ENCODE measurements at regions not wholly inside any gene's neighbourhood (a gene's known extent, or its start where the extent isn't known, plus 50 kb on each side); places are given as distances from the start of the nearest gene placed in this dataset.

- H3K36me3 ChIP-seq (ENCODE audit: control insufficient read depth, insufficient read depth, low read length) = no peaks in the 10 kb centered on the region
- BruUV-seq (replicated peaks) = no TSS peak
- H3K27me3 ChIP-seq (ENCODE audit: control insufficient read depth, insufficient read depth, low read length) = no peaks in the 10 kb centered on the region
- ATAC-seq (no peak), DNase-seq (ENCODE audit: low read depth, low spot score) (no peak)
- TF ChIP-seq POLR2AphosphoS5 (IDR thresholded peaks at IDR 0.05; ENCODE audit: low read depth, low read length) = no peak
- TF ChIP-seq, protein P1, sequence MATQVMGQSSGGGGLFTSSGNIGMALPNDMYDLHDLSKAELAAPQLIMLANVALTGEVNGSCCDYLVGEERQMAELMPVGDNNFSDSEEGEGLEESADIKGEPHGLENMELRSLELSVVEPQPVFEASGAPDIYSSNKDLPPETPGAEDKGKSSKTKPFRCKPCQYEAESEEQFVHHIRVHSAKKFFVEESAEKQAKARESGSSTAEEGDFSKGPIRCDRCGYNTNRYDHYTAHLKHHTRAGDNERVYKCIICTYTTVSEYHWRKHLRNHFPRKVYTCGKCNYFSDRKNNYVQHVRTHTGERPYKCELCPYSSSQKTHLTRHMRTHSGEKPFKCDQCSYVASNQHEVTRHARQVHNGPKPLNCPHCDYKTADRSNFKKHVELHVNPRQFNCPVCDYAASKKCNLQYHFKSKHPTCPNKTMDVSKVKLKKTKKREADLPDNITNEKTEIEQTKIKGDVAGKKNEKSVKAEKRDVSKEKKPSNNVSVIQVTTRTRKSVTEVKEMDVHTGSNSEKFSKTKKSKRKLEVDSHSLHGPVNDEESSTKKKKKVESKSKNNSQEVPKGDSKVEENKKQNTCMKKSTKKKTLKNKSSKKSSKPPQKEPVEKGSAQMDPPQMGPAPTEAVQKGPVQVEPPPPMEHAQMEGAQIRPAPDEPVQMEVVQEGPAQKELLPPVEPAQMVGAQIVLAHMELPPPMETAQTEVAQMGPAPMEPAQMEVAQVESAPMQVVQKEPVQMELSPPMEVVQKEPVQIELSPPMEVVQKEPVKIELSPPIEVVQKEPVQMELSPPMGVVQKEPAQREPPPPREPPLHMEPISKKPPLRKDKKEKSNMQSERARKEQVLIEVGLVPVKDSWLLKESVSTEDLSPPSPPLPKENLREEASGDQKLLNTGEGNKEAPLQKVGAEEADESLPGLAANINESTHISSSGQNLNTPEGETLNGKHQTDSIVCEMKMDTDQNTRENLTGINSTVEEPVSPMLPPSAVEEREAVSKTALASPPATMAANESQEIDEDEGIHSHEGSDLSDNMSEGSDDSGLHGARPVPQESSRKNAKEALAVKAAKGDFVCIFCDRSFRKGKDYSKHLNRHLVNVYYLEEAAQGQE (IDR thresholded peaks at IDR 0.05; ENCODE audit: insufficient read depth in 1 of 2, low read depth in 2 of 2, low read length in 1 of 2) = no peak
- no peak for TF ChIP-seq CTCF (IDR thresholded peaks at IDR 0.05)
- H3K27ac ChIP-seq (ENCODE audit: low read length) = no peak overlapping the region
- in situ Hi-C loops (cut with HindIII; ENCODE audit: low pct_unique_long_range_greater_than_20kb, low sequenced_read_pairs) (no loop called here), intact Hi-C loops (cut with micrococcal nuclease; ENCODE audit: unreplicated experiment) (no loop called here)
- H3K4me1 ChIP-seq (ENCODE audit: control insufficient read depth, insufficient read depth, low read length) = no peaks in the 10 kb centered on the region
- ChIA-PET CTCF (no interaction called here), POLR2A (no interaction called here)
- no peak overlapping the region for H3K4me3 ChIP-seq (ENCODE audit: low read depth in 2 of 2, low read length in 2 of 2)
- H3K9me3 ChIP-seq (ENCODE audit: control insufficient read depth, insufficient read depth, low read depth, low read length) = no peaks in the 10 kb centered on the region
Measured at GRCh38 chr5:143456952-143457547, 53.6 kb upstream of the NR3C1 start.

DNA sequence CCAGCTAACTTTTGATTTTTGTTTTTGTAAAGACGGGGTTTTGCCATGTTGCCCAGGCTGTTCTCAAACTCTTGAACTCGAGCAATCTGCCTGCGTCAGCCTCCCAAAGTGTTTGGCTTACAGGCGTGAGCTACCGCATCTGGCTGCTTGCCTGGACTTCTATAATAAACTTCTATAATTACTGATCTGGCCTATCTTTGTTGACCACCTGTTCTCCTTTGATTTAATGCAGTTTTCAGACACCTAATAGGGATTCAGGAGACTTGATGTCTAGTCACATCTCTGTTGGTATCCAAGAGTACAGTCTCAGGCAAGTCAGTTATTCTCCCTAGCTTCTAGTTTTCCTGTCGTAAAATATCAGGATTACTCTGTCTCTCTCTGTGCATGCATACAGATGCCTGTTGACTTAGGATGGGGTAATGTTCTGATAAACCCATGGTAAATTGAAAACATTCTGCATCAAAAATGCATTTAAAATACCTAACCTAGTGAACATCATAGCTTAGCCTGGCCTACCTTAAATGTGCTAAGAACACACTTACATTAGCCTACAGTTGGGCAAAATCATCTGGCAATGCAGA lies 51.5 kb upstream of the NR3C1 start:
- no peaks in the 10 kb centered on the region for H3K4me1 ChIP-seq (ENCODE audit: control insufficient read depth, insufficient read depth, low read length)
- no peak for ATAC-seq
- no peak overlapping the region for H3K27ac ChIP-seq (ENCODE audit: low read length)
- no peaks in the 10 kb centered on the region for H3K9me3 ChIP-seq (ENCODE audit: control insufficient read depth, insufficient read depth, low read depth, low read length)
- no peaks in the 10 kb centered on the region for H3K27me3 ChIP-seq (ENCODE audit: control insufficient read depth, insufficient read depth, low read length)
- H3K36me3 ChIP-seq (ENCODE audit: control insufficient read depth, insufficient read depth, low read length) = no peaks in the 10 kb centered on the region
- CTCF ChIA-PET = interaction anchor here (0.6 kb wide), 1 partner anchor 517 kb away, joined by 3 read pairs; no protein-coding TSS in a partner anchor
- intact Hi-C loops (cut with micrococcal nuclease; ENCODE audit: unreplicated experiment) (no loop called here), in situ Hi-C loops (cut with HindIII; ENCODE audit: low pct_unique_long_range_greater_than_20kb, low sequenced_read_pairs) (no loop called here)
- no peak for DNase-seq (ENCODE audit: low read depth, low spot score)
- no TSS peak for BruUV-seq (replicated peaks)
- no peak for TF ChIP-seq SIN3A (IDR thresholded peaks at IDR 0.05; ENCODE audit: borderline replicate concordance, insufficient read depth, low read depth, low read length)
- no peak for TF ChIP-seq POLR2AphosphoS5 (IDR thresholded peaks at IDR 0.05; ENCODE audit: low read depth, low read length)
- no peak for TF ChIP-seq CTCF (IDR thresholded peaks at IDR 0.05)
- TF ChIP-seq, protein P1 (IDR thresholded peaks at IDR 0.05; ENCODE audit: insufficient read depth in 1 of 2, low read depth in 2 of 2, low read length in 1 of 2) = no peak
- TF ChIP-seq TCF7L2 (IDR thresholded peaks at IDR 0.05; ENCODE audit: low read depth, low read length) = no peak
- POLR2A ChIA-PET = no interaction called here
- H3K4me3 ChIP-seq (ENCODE audit: low read depth in 2 of 2, low read length in 2 of 2) = no peak overlapping the region
